Myocyte (in vitro differentiated cells): ENCODE measurements at regions not wholly inside any gene's neighbourhood (a gene's known extent, or its start where the extent isn't known, plus 50 kb on each side); places are given as distances from the start of the nearest gene placed in this dataset.

Experiments
- DNase-seq: peaks from one replicate; pipeline ENCODE4 v3.0.0-alpha.2; 2012; ENCODE audit warnings: low read depth

- no peak for DNase-seq
These were observed 369.7 kb downstream of the MN1 start for GRCh38 chr22:27431896-27432295.

- DNase-seq = no peak
These were observed 368.5 kb downstream of the MN1 start for GRCh38 chr22:27433099-27433498.

- no peak for DNase-seq
These were observed 367.9 kb downstream of the MN1 start for GRCh38 chr22:27433585-27434190.

- DNase-seq = no peak
These were observed 366.7 kb downstream of the MN1 start for GRCh38 chr22:27434898-27435297.

GRCh38 chr22:27435844-27436576 is 365.5 kb downstream of the MN1 start:
- peak; percentile 75 for DNase-seq

GRCh38 chr22:27436591-27436990 is 365.0 kb downstream of the MN1 start:
- DNase-seq = no peak

GRCh38 chr22:27437570-27437969 is 364.0 kb downstream of the MN1 start:
- no peak for DNase-seq

- peak; percentile 87 for DNase-seq
These were observed 363.1 kb downstream of the MN1 start for GRCh38 chr22:27438271-27438980.

- DNase-seq = no peak
These were observed 362.4 kb downstream of the MN1 start for GRCh38 chr22:27439131-27439530.

GRCh38 chr22:27440304-27440865 is 361.2 kb downstream of the MN1 start:
- DNase-seq = no peak

- no peak for DNase-seq
These were observed 359.7 kb downstream of the MN1 start for GRCh38 chr22:27441706-27442475.

GRCh38 chr22:27443306-27443705 is 358.2 kb downstream of the MN1 start:
- no peak for DNase-seq

- DNase-seq = no peak
These were observed 355.7 kb downstream of the MN1 start for GRCh38 chr22:27445881-27446280.

- no peak for DNase-seq
These were observed 354.3 kb downstream of the MN1 start for GRCh38 chr22:27447289-27447688.

GRCh38 chr22:27450448-27450847 is 351.1 kb downstream of the MN1 start:
- no peak for DNase-seq

- no peak for DNase-seq
These were observed 349.3 kb downstream of the MN1 start for GRCh38 chr22:27452245-27452644.

GRCh38 chr22:27452922-27453321 is 348.6 kb downstream of the MN1 start:
- no peak for DNase-seq

GRCh38 chr22:27453725-27454124 is 347.8 kb downstream of the MN1 start:
- DNase-seq = no peak

- no peak for DNase-seq
These were observed 346.6 kb downstream of the MN1 start for GRCh38 chr22:27454807-27455450.

GRCh38 chr22:27455526-27455925 is 346.0 kb downstream of the MN1 start:
- DNase-seq = no peak
